Motor neuron (in vitro differentiated cells): ENCODE measurements at regions not wholly inside any gene's neighbourhood (a gene's known extent, or its start where the extent isn't known, plus 50 kb on each side); places are given as distances from the start of the nearest gene placed in this dataset.
"Not testable (repeated sequence)": the region's sequence is repeated elsewhere in the genome, so short reads cannot be mapped to it uniquely, and the experiment has no call there.

Experiments used
- ATAC-seq, 8 experiments: fragments of 200-7000 bp; cut with Tn5 transposase; replicated peaks in 6 of 8; 2 replicates each; pipeline ENCODE4 v1.8.0; 2021; ENCODE audit warnings: mild to moderate bottlenecking in 8 of 8, moderate library complexity in 8 of 8
- H3K27ac ChIP-seq, 2 donors: fragments of 250-450 bp; sonication (Bioruptor Pico); 2 replicates each; pipeline ENCODE4 v1.9.0; 2021; ENCODE audit warnings: antibody characterized with exemption in 2 of 2, mild to moderate bottlenecking in 2 of 2, moderate library complexity in 1 of 2
- H3K4me1 ChIP-seq, 2 donors: fragments of 250-450 bp; sonication (Bioruptor Pico); replicated peaks in 1 of 2; 2 replicates each; pipeline ENCODE4 v1.6.1; 2021; ENCODE audit warnings: antibody characterized with exemption in 2 of 2, mild to moderate bottlenecking in 2 of 2, moderate library complexity in 1 of 2
- H3K4me3 ChIP-seq, 5 donors: fragments of 250-450 bp; sonication (Bioruptor Pico); 2 replicates each; pipeline ENCODE4 v1.9.0; 2021; ENCODE audit warnings: antibody characterized with exemption in 5 of 5, mild to moderate bottlenecking in 5 of 5, moderate library complexity in 4 of 5
- WGBS, 10 experiments: fragments of 450-650 bp; shearing (Covaris generic); methylation state at CpG; one replicate each; pipeline ENCODE4 v1.0.0; 2022; 5-methylcytosine and 5-hydroxymethylcytosine counted together
- in situ Hi-C, 9 experiments: fragments of 400-800 bp; cut with MboI; loops; one replicate each; pipeline ENCODE4 v1.15.0; 2021; ENCODE audit warnings: low sequenced_read_pairs in 9 of 9, low pct_unique_long_range_greater_than_20kb in 2 of 9; ENCODE audit not compliant: unreplicated experiment in 9 of 9

- WGBS, 10 experiments: 0 to 86% (median 33%) methylated on average over 1 to 4 of the region's 4 CpGs; no CpG with 5 or more reads in 1 of the 10 experiments
- no peak overlapping the region for H3K4me3 ChIP-seq
- H3K27ac ChIP-seq: no peak overlapping the region
- in situ Hi-C loops: no loop called here
- ATAC-seq: peak in 4 of 8 experiments; percentile 46 to 96 (median 88)
- no peaks in the 10 kb centered on the region for H3K4me1 ChIP-seq
Observed at GRCh38 chr2:118584062-118584749, 263.2 kb downstream of the EN1 start.

- no peak for ATAC-seq
- in situ Hi-C loops: no loop called here
- Histone ChIP-seq H3K4me1 (no peaks in the 10 kb centered on the region), H3K27ac (no peak overlapping the region), H3K4me3 (no peak overlapping the region)
- WGBS, 10 experiments: 73 to 100% (median 92%) methylated on average over 1 to 4 of the region's 4 CpGs; no CpG with 5 or more reads in 4 of the 10 experiments
Observed at GRCh38 chr2:118582058-118582457, 265.4 kb downstream of the EN1 start.

DNA sequence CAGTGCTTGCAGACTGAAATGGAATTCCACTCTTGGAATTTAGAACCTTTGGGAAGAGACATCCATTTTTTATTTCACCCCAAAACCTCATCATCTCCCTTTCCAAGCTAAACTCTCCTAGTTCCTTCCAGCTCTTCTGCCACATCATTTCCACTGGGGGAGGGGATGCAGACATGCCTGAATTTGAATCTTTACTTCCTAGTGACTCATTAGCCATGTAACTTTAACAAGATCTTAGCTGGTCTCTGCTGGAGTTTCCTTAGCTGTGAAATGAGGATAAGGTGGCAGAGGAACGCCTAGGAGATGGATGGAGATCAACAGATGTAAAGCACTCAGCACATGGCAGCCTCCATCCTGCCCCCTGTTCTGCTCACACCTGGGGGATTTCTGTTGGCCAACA, 266.8 kb downstream of the EN1 start:
- 0 to 89% (median 60%) methylated on average over 1 of the region's 1 CpG; no CpG with 5 or more reads in 4 of the 10 experiments for WGBS, 10 experiments

GRCh38 chr2:118580107-118580506, 267.3 kb downstream of the EN1 start:
- no peaks in the 10 kb centered on the region for H3K4me1 ChIP-seq
- no peak for ATAC-seq
- 63 to 100% (median 80%) methylated on average over 1 to 2 of the region's 2 CpGs; no CpG with 5 or more reads in 5 of the 10 experiments for WGBS, 10 experiments
- in situ Hi-C loops: no loop called here
- no peak overlapping the region for H3K27ac ChIP-seq
- no peak overlapping the region for H3K4me3 ChIP-seq

More for the DNA sequence above, 266.8 kb downstream of the EN1 start:
- Histone ChIP-seq H3K4me1 (no peaks in the 10 kb centered on the region), H3K27ac (no peak overlapping the region), H3K4me3 (no peak overlapping the region)
- ATAC-seq: peak in 1 of 8 experiments; percentile 8
- in situ Hi-C loops: no loop called here

GRCh38 chr2:118577202-118577601, 270.2 kb downstream of the EN1 start:
- H3K4me1 ChIP-seq: no peaks in the 10 kb centered on the region
- peak in 2 of 8 experiments; percentile 47 to 83 for ATAC-seq
- in situ Hi-C loops: no loop called here
- WGBS, 10 experiments: 17 to 83% (median 60%) methylated on average over 1 to 2 of the region's 2 CpGs; no CpG with 5 or more reads in 5 of the 10 experiments
- no peak overlapping the region for H3K27ac ChIP-seq
- H3K4me3 ChIP-seq: no peak overlapping the region

DNA sequence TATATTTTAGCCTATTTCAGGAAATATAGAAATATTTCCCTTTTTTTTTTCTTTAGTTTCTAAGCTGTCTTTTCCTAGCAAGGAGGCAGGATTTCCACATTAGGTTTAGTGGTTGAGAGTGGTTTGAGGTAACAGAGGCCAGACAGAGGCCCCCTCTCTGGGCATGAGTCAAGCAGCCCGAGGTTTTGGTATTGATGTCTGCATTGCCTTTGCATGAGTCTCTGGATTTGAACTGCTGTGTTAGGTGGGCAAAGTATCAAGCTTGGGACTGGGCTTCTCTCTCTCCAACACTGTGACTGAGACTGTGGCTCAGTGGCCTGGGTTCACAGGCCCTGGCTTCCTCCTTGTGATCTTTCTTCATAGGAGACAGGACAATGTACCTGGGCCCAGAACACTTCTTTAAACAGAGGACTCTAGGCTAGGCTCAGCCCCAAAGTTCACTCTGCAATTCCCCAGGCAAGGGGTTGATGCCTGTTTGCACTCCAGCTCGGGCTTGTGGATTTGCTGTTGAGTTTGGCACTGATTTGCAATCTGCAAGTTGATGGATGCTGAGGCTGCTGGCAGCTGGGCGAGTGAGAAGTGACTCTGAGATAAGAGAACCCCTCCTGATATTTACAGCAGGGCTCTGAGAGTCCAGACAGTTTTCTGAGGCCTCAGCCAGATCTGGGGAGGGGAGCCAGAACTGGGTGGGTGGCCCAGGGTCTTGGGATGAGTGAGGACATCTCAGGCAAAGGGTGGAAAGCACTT, 271.2 kb downstream of the EN1 start:
- WGBS, 10 experiments: 0 to 64% (median 33%) methylated on average over 1 to 3 of the region's 3 CpGs; no CpG with 5 or more reads in 5 of the 10 experiments
- Histone ChIP-seq H3K4me1 (peaks cover 0 to under 1% of the 10 kb centered on the region in 2 donors), H3K27ac (no peak overlapping the region), H3K4me3 (no peak overlapping the region)
- ATAC-seq: no peak
- in situ Hi-C loops: no loop called here

GRCh38 chr2:118572380-118572779, 275.1 kb downstream of the EN1 start:
- not testable (repeated sequence) for H3K4me3 ChIP-seq, ATAC-seq, H3K27ac ChIP-seq
- 81 to 100% (median 98%) methylated on average over 1 to 6 of the region's 6 CpGs; no CpG with 5 or more reads in 1 of the 10 experiments for WGBS, 10 experiments
- in situ Hi-C loops: loop anchor here in 1 of 9 experiments (25.0 kb wide), 1 partner anchor 290 kb away; no protein-coding TSS in a partner anchor
- peaks cover 0 to 32% of the 10 kb centered on the region in 2 donors for H3K4me1 ChIP-seq

GRCh38 chr2:118569876-118570535, 277.4 kb downstream of the EN1 start:
- H3K4me3 ChIP-seq: no peak overlapping the region
- H3K4me1 ChIP-seq: peaks cover 2 to 49% of the 10 kb centered on the region in 2 donors
- H3K27ac ChIP-seq: no peak overlapping the region
- ATAC-seq: no peak
- in situ Hi-C loops: loop anchor here in 1 of 9 experiments (25.0 kb wide), 1 partner anchor 292 kb away; no protein-coding TSS in a partner anchor
- 17 to 100% (median 62%) methylated on average over 1 to 2 of the region's 2 CpGs; no CpG with 5 or more reads in 1 of the 10 experiments for WGBS, 10 experiments

- 0 to 100% (median 57%) methylated on average over 1 to 5 of the region's 5 CpGs; no CpG with 5 or more reads in 2 of the 10 experiments for WGBS, 10 experiments
- in situ Hi-C loops: loop anchor here in 1 of 9 experiments (25.0 kb wide), 1 partner anchor 294 kb away; no protein-coding TSS in a partner anchor
- Histone ChIP-seq H3K4me3 (no peak overlapping the region), H3K27ac (peak overlapping the region; percentile 61 to 64), H3K4me1 (peaks cover 2 to 49% of the 10 kb centered on the region in 2 donors)
- ATAC-seq: peak in 5 of 8 experiments; percentile 80 to 98 (median 96)
Observed at GRCh38 chr2:118568700-118569099, 278.7 kb downstream of the EN1 start.

DNA sequence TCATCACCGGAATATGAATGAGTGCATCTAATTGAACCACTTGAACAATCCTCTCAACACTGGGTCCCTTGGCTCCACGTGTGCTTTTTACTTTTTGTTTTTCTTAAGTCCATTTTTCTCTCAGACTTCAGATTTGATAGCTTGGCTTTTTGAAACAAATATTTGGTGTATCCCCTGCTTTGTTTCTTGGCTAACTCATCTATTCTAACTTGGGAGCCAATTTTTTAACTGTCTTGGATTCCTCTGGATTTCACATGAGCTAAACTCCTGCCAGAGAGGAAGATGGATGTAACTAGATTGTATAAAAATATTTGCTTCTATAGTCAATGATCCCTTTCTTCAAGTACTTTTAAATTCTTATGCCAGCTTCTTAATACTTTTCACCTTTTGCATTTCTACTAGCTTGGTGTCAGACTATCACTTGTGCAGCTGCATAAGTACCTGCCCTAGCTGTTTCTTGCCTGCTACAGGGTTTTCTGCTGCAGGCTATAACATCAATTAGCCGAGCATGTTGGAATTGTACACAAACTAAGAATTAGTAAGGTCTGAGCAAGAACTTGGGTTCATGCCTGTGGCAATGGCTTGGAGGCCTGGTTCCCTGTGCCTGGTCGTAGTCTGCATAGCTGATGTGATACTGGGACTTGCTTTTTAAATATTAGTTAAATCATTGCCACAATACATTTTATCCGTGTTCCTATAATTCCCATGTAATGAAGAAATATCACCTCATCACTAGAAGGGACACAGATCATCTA, 281.5 kb downstream of the EN1 start:
- Histone ChIP-seq H3K4me1 (peaks cover 2 to 45% of the 10 kb centered on the region in 2 donors), H3K27ac (no peak overlapping the region), H3K4me3 (no peak overlapping the region)
- 21 to 94% (median 66%) methylated on average over 1 to 5 of the region's 5 CpGs for WGBS, 10 experiments
- no peak for ATAC-seq
- in situ Hi-C loops: loop anchor here in 1 of 9 experiments (25.0 kb wide), 1 partner anchor 296 kb away; no protein-coding TSS in a partner anchor

- no peak for ATAC-seq
- peaks cover 2 to 41% of the 10 kb centered on the region in 2 donors for H3K4me1 ChIP-seq
- in situ Hi-C loops: loop anchor here in 1 of 9 experiments (25.0 kb wide), 1 partner anchor 297 kb away; no protein-coding TSS in a partner anchor
- H3K4me3 ChIP-seq: no peak overlapping the region
- 49 to 100% (median 83%) methylated on average over 1 to 4 of the region's 6 CpGs; no CpG with 5 or more reads in 1 of the 10 experiments for WGBS, 10 experiments
- no peak overlapping the region for H3K27ac ChIP-seq
Observed at GRCh38 chr2:118565301-118565700, 282.1 kb downstream of the EN1 start.

GRCh38 chr2:118562144-118562543, 285.3 kb downstream of the EN1 start:
- H3K4me3 ChIP-seq: no peak overlapping the region
- H3K4me1 ChIP-seq: peaks cover 2 to 17% of the 10 kb centered on the region in 2 donors
- 53 to 96% (median 88%) methylated on average over 2 to 5 of the region's 5 CpGs for WGBS, 10 experiments
- in situ Hi-C loops: loop anchor here in 1 of 9 experiments (25.0 kb wide), 1 partner anchor 300 kb away; no protein-coding TSS in a partner anchor
- no peak overlapping the region for H3K27ac ChIP-seq
- ATAC-seq: no peak
